HG03432 (cell line): ENCODE measurements at regions not wholly inside any gene's neighbourhood (a gene's known extent, or its start where the extent isn't known, plus 50 kb on each side); places are given as distances from the start of the nearest gene placed in this dataset.

Source experiments
- ATAC-seq: cut with Tn5 transposase; IDR thresholded peaks from one replicate; pipeline ENCODE4 v1.9.1; 2021; ENCODE audit warnings: mild to moderate bottlenecking, moderate library complexity; ENCODE audit not compliant: unreplicated experiment

DNA sequence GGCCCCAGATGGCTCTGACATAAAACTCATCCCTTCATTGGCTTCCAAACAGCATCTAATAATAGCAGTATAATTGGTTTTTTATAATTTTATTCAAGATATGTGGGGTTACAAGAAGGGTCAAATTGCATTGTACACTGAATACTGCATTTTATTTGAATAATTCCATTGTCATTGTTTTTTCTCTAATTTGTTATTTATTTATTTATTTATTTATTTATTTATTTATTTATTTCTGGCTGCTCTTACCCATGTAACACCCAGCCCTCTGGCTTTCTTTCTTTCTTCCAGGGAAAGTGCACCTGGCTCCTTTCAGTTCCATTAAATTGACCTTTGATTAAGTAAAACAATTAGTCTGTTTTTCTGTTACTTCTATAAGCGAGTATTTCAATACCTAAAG lies 210.1 kb downstream of the CDH9 start:
- no peak for ATAC-seq

DNA sequence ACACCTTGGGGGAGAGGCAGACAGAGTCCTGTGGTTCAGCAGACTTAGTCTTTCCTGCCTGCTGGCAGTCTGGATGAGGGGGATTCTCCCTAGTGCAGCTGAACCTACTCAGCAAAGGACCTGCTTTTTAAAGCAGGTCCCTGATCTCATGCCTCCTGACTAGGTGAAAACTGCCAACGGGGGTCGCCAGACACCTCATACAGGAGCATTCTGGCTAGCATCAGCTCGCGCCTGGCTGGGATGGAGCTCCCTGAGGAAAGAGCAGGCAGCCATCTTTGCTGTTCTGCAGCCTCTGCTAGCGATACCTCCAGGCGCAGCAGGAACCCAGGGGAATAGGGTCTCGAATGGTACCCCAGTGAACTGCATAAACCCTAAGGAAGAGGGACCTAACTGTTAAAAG lies 225.2 kb downstream of the CDH9 start:
- no peak for ATAC-seq

DNA sequence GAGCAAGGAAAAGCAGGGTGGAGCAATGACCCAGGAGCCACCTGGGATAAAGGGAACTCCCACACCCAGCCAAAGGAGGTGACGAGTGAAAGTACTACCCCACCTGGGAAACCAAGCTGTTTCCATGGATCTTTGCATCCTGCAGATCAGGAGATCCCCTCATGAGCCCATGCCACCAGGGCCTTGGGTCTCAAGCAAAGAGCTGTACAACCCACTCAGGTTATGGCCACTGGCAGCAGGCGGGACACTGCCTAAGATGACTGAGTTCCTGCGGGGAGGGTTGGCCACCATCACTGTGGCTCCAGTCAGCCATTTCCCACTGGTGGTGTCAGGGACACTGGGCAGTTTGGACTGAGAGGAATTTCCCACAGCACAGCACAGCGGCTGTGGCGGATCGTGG lies 225.7 kb downstream of the CDH9 start:
- ATAC-seq = no peak

DNA sequence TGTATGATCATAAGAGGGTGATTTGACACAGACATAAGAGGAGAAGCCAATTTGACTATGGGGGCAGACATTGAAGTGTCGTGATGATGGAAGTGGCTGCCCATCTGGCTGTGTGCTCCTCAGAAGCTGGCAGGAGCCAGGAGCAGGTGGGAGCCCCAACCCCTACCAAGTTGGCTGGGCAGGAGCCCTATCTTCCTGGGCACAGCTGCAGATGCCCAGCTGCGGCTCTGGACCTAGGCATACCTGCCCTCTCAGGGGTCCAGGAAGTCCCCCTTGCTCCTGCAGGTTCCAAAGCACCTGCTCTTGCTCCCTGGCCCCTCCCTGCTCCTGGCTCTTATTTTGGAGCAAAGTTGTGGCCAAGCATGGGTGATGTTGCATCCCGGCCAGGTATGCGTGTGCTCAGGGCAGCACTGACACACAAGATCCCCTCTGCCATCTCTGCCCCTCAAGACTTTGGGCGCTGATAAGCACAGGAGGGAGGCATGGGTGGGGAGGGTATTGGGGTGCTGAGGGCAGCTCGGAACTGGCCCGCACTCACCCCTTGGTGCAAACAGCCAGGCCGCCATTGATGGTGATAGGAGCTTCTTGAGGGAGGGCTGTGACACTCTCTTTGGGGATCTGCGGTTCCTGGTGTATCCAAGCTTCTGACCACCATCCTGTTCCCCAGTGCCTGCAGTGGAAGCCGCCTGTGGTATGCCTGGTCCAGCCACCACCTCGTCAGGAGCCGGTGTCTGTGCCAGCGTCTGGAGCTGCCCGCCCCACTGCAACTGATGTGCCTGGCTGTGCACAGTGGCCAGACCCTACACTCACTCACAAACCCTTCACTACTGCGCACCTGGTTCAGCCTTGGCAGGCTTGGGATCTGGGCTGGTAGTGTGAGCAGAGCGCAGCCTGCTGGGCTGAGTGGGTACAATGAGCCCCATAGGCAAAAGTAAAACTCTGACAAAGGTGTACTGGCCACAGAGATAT lies 230.9 kb downstream of the CDH9 start:
- no peak for ATAC-seq

DNA sequence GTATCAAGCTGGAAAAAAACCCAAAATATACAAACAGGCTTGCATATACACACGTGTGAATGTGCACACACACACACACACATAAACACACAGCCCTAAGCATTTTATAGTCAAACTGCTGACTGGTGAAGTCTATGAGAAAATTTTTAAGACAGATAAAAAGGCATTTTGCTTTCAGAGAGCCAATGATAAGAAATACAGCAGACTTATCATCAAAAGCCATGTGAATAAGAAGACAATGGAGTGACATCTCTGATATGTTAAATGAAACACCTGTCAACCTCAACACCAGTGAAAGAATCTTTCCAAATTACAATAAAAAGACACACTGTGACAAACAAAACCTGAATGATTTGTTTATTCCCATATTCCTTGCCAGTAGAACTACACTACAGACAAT lies 233.3 kb downstream of the CDH9 start:
- ATAC-seq = no peak

DNA sequence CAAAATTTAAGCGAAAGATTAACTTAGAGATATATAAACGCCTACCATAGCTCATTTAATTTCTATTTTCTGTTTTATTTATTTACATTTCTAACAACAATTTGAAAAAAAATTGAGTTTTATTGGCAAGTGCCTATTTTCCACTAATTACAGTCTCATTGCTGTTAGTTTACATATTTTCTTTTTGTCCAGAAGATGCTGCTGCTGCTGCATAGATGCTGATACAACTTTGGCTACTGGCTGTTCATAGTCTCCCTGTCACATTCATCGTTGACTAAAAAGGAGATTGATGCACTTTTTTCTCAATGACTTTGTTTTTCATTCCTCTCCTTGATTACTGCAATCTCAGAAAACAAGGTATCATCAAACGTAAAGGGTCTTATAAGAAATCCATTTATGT lies 235.4 kb downstream of the CDH9 start:
- no peak for ATAC-seq

DNA sequence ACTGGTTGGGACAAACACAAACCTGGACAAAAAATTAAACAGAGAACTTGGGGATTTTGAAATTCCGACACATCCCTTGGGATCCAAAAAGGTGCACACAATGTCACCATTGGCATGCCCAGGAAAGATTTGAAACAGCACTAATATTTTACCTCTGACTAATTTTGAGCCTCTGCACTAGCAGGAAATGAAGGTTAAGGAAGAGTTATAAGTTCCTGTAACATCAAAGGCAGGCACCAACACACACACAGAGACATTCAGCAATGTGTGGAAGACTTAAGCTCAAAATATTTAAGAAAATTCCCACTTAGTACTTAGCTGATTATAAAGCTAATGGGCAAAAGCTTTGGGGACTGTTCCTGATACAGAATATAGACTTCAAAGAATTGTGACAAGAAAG lies 247.0 kb downstream of the CDH9 start:
- no peak for ATAC-seq

DNA sequence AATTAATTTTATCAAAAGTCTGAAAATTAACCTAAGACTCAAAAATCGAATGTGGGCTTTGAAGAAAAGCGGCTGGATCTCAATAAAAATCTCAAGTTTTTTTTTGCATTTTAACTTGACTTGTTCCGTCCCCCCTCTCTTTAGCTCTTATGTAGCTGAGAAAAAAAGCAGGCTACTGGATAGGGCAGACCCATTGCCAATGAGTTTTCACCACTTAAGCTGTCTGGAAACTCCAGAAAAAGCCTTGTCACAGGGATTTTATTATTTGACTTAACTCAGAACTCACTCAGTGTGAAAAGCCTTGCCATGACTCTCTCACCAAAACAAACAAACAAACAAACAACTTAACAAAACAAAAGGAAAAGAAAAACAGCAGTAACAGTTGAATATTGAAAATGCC lies 247.4 kb downstream of the CDH9 start:
- no peak for ATAC-seq

DNA sequence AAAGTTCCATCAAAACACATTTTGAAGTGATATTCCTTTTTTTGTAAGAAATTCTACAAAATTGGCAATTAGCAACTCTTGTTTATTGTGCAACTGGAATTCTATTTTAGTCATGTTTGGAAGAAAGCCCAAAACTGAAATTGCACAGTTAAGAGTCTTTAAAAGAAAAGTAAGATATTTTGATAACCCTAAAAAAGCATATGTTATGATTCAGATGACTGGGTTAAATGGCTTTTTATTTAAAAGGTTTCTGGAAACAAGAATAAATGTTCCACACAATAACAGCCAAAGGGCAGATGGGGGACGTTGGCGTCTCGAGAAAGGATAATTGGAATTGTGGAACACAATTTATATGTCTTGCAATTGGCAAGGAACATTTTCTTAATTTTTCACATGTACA lies 275.2 kb downstream of the CDH9 start:
- no peak for ATAC-seq

DNA sequence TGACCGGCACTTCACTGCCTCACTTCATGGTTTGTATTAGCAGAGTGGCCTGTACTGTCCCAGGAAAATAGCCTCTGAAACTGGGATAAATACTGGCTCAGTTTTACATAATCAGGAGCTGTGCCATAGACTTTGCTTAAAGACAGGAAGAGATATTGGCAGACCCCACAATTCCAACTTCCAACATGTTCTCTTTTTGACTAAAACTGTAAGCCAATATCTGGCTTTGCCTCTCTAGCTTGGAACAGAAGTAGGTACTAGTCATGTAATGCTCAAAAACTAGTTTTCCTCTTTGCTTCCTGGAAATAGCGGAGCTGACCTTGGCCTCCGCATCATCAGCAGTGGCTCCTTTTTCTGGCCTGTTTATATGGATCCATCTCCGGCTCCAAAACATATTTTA lies 276.9 kb downstream of the CDH9 start:
- ATAC-seq = no peak

DNA sequence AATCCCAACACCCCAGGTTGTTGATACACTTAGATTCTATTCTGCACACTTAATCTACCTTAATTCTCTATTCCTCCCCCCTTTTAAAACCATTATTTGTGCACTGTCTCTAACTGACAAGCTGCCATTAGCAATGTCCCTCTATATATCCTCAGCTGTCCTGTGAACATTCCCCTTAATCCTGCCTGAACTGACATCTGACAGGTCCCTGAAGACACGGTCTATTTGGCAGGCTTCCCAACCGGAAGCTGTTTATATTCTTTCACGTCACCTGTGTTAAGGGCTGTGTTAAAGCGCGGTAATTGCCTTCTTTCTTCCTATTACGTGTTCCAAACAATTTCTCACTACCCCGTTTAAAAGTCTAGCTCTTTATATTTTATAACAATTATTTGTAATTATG lies 277.3 kb downstream of the CDH9 start:
- ATAC-seq = no peak

DNA sequence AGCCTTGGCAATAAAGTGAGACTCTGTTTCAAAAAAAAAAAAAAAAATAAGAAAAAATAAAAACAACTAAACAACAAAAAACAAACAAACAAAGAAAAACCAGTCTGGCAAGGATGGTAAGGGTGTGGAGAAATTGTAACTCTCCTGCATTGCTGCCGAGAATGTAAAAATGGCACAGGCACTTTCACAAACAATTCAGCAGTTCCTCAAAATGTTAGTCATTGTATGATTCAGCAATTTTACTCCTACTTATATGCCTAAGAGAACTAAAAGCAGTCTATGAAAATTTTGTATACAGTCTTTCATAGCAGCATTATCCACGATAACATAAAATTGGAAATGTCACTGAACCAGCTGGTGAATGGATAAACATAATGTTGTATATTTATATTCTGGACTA lies 280.4 kb downstream of the CDH9 start:
- ATAC-seq = no peak

DNA sequence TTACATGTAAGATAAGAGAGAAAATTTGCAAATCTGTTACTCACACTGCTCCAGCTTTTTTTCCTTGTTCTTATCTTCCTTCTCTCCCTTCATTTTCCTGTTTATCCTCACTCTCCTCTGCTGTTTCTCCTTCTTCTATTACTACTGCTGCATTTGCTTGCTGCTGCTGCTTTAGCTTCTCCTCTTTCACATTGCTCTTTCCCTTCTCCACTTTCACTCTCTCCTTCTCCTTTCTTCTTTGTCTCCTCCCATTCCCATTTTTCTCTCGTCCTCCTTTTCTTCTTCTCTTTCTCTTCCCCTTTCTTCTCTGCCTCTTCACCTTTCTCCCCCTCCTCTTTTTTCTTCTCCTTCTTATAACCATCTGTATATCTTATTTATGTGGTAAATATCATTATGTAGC lies 288.6 kb downstream of the CDH9 start:
- ATAC-seq = no peak

DNA sequence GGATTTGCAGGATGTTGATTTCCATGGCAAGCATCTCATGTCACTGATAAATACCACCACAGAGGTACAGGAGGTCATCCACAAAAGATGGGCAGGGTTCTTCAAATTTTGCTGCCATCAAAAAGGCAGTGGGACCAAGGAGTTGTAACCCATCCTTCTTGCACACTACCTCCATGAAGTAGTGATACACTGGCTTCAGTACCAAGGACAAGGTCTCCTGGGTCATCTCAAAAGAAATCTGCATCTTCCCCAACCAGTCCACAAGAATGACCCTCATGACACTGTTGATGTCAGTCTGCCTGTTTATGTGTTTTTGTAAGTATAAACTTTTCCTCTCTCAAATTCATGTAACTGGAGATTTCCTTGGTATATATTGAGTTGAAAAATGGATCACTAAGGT lies 298.2 kb downstream of the CDH9 start:
- no peak for ATAC-seq

DNA sequence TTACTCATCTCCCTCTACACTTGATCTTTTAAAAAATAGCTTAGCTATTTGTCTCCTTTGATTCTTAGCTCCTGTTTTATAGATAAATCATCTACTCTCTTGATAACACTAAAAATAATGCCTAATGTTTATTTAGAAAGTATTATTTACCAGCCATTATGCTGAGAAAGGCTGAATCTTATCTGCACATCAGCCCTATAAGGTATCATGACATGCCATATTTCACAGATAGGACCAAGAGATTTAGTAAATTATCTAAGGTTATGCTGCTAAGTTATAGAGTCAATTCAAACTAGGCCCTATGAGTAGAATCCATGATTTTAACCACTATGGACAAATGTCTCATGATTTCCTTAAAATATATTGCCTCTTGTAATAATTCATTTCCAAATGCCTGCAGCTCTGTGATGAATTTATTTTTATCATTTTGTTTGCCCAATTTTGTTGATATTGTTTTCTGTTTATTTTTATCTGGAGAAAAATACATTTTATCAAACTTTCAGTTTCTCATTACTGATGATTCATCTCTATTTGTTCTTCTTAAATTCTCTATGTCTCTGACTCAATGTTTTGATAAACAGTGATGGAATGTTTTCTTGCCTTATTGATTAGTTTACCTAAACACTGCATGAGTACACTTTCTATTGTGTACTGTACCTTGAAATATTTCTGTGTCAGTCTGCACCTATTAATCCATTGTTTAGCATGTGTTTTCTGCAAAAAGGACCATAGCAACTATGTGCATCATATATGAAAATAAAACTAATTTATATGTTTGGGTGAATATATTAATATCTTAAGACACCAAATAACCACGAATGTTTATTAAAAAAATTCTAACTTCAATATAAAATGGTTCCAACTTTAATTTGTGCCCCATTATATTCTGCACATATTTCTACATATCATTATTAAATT lies 300.8 kb downstream of the CDH9 start:
- ATAC-seq = no peak

DNA sequence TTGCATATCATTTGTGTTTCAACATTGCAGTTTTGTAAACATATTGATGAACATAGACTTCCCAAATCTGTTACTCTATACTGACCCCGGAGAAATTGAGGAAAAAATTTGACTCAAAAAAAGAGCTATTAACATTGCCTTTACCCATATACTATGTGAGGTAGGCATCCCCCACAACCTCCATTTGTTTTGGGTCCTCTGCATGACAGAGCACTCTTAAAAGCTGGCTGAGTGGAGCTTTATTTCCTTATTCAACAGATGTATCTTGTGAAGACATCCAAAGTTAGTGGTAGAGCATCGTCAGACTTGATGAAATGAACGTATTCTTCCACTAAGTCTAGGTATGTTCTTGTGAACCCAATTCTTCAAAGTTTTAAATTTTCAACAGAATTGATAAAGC lies 310.5 kb downstream of the CDH9 start:
- ATAC-seq = no peak

DNA sequence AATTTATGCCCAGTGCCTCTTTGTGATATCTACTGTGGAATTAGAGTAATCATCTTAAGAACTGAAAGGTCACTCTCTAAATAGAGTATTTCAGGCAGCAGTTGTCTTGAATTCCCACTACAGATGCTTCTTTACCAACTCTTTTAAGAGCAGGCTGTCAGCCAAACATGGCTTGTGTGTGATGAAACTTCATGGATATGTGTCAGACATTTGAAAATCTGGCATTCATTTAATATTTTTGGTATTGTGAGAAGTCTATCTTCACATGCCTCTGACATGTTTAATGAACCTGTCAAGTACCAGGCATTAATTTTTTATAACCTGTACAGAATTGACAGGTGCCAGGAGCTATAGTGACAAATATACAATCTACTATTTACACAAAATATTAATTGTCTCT lies 318.6 kb downstream of the CDH9 start:
- no peak for ATAC-seq

DNA sequence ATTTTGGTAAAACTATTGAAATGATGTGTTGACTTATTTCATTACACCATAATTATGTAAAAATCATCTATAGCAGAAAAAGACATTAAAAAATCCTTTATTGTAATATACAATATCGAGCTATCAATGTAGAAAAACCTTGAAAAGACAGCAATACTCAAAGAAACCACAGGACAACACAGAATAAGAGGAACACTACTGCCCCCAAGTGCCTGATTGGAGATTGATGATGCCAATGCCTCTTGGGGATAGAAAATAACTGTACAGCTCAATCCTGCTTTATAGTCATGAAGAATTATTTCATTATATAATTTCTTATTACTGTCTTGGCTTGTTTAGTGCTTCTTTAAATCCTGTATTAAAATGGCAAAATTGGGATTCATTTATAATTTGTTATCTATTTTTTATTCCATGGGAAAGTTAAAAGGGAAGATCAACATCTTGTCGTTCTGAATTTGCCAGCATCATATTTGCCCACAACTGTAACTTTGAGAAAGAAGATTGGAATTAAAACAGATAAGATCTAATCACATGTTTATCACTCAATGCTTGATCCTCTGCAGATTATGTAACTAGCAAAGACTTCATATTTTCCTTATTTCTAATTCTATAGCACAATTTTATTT lies 337.5 kb downstream of the CDH9 start:
- peak; percentile 74 for ATAC-seq

DNA sequence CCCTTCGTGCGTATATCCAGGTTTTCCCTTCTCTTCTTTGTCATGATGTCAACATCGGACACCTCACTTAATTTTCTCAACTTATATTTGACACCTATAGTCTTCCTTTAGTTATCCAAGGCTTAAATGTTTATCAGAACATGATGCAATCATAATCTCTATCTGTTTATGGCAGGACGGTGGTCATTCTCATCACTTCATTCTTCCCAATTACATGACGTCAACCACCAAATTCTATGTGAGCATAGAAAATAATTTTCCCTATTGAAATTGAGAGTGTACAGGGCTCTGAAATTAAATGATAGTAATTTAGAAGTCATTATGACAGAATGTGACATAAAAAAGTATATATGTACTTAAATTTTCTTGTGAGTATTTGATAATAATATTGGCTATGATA lies 345.4 kb downstream of the CDH9 start:
- ATAC-seq = no peak

DNA sequence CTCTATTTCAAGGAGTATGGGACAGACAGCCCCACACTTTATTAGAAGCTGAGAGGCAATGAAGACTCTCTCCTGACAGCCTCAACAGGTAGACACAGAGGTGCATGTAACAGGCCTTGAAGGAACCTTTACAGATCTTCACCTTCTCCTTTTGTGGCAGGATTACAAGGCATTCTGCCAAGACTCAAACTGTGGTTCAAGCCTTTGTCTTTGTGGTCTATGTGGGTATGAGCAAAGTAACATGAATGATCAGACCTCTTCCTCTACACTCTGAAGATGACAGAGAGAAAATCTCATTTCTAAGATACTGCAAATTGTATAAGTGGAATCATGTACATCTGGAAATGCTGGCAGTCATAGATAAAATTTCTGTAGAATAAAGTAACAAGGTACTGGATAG lies 346.9 kb downstream of the CDH9 start:
- ATAC-seq = no peak

DNA sequence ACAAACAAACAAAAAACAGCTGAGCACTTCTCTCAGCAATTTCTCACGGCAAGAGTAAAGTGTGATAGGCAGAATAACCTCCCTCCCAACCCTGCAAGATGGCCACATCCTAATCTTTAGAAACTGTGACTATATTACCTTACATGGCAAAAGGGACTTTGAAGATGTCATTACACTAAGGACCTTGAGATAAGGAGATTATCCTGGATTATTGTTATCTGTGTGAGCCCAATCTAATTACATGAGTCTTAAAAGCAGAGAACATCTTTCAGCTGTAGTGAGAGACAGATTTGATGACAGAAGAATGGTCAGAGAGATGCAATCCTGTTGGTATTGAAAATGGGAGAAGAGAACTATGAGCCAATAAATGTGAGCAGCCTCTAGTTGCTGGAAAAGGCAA lies 347.9 kb downstream of the CDH9 start:
- ATAC-seq = no peak
